Loucy (cell line): ENCODE measurements at regions not wholly inside any gene's neighbourhood (a gene's known extent, or its start where the extent isn't known, plus 50 kb on each side); places are given as distances from the start of the nearest gene placed in this dataset.

Experiments
- H2AFZ ChIP-seq: fragments of 200-600 bp; sonication (generic); 2 replicates; pipeline ENCODE4 v1.6.0; 2016; ENCODE audit warnings: antibody characterized with exemption, mild to moderate bottlenecking, low read length, moderate library complexity
- H3F3A ChIP-seq: fragments of 200-600 bp; 2 replicates; pipeline ENCODE4 v1.6.0; 2016; ENCODE audit warnings: antibody characterized with exemption, low read depth, mild to moderate bottlenecking
- H3K27me3 ChIP-seq: fragments of 200-600 bp; sonication (generic); 2 replicates; pipeline ENCODE4 v1.6.1; 2014; ENCODE audit warnings: low read length, mild to moderate bottlenecking; ENCODE audit not compliant: insufficient read depth, poor library complexity, severe bottlenecking
- H3K36me3 ChIP-seq: fragments of 200-600 bp; sonication (generic); 2 replicates; pipeline ENCODE4 v1.6.1; 2016; ENCODE audit warnings: low read length; ENCODE audit not compliant: insufficient read depth
- H3K4me1 ChIP-seq: fragments of 200-600 bp; sonication (generic); 2 replicates; pipeline ENCODE4 v1.5.1; 2014; ENCODE audit warnings: low read length, mild to moderate bottlenecking; ENCODE audit not compliant: insufficient read depth, poor library complexity, severe bottlenecking
- H3K4me2 ChIP-seq: fragments of 200-600 bp; sonication (generic); 2 replicates; pipeline ENCODE4 v1.6.0; 2014; ENCODE audit warnings: antibody characterized with exemption, low read length, low read depth, mild to moderate bottlenecking; ENCODE audit not compliant: poor library complexity, severe bottlenecking
- H3K4me3 ChIP-seq: fragments of 200-600 bp; sonication (generic); 2 replicates; pipeline ENCODE4 v1.5.1; 2014; ENCODE audit warnings: low read length, mild to moderate bottlenecking, mixed read lengths; ENCODE audit not compliant: poor library complexity, severe bottlenecking
- H3K79me2 ChIP-seq: fragments of 200-600 bp; sonication (generic); 2 replicates; pipeline ENCODE4 v1.6.1; 2014; ENCODE audit warnings: low read length; ENCODE audit not compliant: insufficient read depth
- H3K9ac ChIP-seq: fragments of 200-600 bp; sonication (generic); 2 replicates; pipeline ENCODE4 v1.6.0; 2014; ENCODE audit warnings: mild to moderate bottlenecking, low read depth, low read length, moderate library complexity; ENCODE audit not compliant: poor library complexity, severe bottlenecking
- H3K9me2 ChIP-seq: fragments of 200-600 bp; sonication (generic); replicated peaks from 2 replicates; pipeline ENCODE4 v1.6.1; 2016; ENCODE audit warnings: low read depth, low read length, mixed read lengths
- H3K9me3 ChIP-seq: fragments of 200-600 bp; sonication (generic); 2 replicates; pipeline ENCODE4 v1.6.1; 2014; ENCODE audit warnings: mild to moderate bottlenecking, antibody characterized with exemption, low read length, low read depth; ENCODE audit not compliant: insufficient read depth
- H4K20me1 ChIP-seq: fragments of 200-600 bp; sonication (generic); 2 replicates; pipeline ENCODE4 v1.6.0; 2014; ENCODE audit warnings: antibody characterized with exemption, low read length, mild to moderate bottlenecking; ENCODE audit not compliant: insufficient read depth, poor library complexity, severe bottlenecking
- EZH2phosphoT487 ChIP-seq: fragments of 200-600 bp; IDR thresholded peaks from 2 replicates; pipeline ENCODE4 v1.6.1; 2018; ENCODE audit warnings: antibody characterized with exemption, mild to moderate bottlenecking, moderate library complexity, borderline replicate concordance
- TF ChIP-seq, protein P1 (sequence below): fragments of 200-600 bp; sonication (generic); conservative IDR thresholded peaks from 2 replicates; pipeline ENCODE4 v1.5.1; 2014; ENCODE audit warnings: mild to moderate bottlenecking, antibody characterized with exemption, low read length

DNA sequence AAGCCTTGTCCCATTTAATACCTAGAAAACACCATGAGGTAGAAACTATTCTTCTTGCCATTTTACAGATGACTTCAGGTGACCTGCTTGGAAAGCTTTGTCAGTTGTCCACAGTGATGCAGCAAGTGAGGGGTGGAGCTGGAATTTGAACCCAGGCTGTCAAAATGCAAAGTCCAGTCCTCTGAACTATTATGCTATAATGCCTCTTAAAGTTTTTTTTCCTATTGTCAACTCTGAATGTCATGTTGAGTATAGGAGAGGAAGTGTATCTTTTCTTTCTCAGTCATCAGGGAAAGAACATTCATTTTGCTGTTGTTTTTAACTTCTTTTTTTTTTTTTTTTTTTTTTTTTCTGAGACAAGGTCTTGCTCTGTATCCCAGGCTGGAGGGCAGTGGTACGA lies 525.6 kb downstream of the XYLT1 start:
- H2AFZ ChIP-seq = no peak overlapping the region
- H3K79me2 ChIP-seq = no peaks in the 10 kb centered on the region
- no peak overlapping the region for H3K4me3 ChIP-seq
- no peaks in the 10 kb centered on the region for H3K4me1 ChIP-seq
- TF ChIP-seq, protein P1, sequence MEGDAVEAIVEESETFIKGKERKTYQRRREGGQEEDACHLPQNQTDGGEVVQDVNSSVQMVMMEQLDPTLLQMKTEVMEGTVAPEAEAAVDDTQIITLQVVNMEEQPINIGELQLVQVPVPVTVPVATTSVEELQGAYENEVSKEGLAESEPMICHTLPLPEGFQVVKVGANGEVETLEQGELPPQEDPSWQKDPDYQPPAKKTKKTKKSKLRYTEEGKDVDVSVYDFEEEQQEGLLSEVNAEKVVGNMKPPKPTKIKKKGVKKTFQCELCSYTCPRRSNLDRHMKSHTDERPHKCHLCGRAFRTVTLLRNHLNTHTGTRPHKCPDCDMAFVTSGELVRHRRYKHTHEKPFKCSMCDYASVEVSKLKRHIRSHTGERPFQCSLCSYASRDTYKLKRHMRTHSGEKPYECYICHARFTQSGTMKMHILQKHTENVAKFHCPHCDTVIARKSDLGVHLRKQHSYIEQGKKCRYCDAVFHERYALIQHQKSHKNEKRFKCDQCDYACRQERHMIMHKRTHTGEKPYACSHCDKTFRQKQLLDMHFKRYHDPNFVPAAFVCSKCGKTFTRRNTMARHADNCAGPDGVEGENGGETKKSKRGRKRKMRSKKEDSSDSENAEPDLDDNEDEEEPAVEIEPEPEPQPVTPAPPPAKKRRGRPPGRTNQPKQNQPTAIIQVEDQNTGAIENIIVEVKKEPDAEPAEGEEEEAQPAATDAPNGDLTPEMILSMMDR = no peak
- no peak for TF ChIP-seq EZH2phosphoT487
- no peaks in the 10 kb centered on the region for H3F3A ChIP-seq
- H3K9ac ChIP-seq = no peak overlapping the region
- no peaks in the 10 kb centered on the region for H3K27me3 ChIP-seq
- H3K9me2 ChIP-seq = no peaks in the 10 kb centered on the region
- H3K4me2 ChIP-seq = no peak overlapping the region
- no peaks in the 10 kb centered on the region for H3K36me3 ChIP-seq
- H3K9me3 ChIP-seq = no peaks in the 10 kb centered on the region
- H4K20me1 ChIP-seq = no peaks in the 10 kb centered on the region

DNA sequence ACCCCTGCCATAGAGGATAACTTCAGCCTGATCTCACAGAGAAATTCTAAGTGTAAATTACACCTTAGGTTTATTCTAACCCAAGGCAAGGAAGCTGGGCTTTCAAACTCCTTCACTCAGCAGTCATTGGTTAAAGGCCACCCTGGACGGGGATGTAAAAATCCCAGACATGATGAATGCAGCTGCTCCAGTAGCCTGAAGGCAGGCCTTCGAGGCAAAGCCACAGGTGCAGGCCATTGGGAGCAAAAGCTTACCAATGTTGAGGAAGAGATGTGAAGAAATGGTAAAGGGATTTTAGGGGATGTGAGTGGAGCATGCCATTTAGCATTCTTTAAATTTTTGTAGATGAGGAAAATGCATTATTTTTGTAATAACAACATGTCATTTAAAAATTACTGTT lies 514.4 kb downstream of the XYLT1 start:
- H3K79me2 ChIP-seq = no peaks in the 10 kb centered on the region
- H3K9me2 ChIP-seq = no peaks in the 10 kb centered on the region
- H3K9me3 ChIP-seq = no peaks in the 10 kb centered on the region; the same call in 1 of the 2 replicates
- H3K4me3 ChIP-seq = no peak overlapping the region
- H2AFZ ChIP-seq = no peak overlapping the region
- H4K20me1 ChIP-seq = no peaks in the 10 kb centered on the region
- TF ChIP-seq, protein P1 = no peak
- H3F3A ChIP-seq = no peaks in the 10 kb centered on the region
- H3K4me1 ChIP-seq = no peaks in the 10 kb centered on the region
- H3K27me3 ChIP-seq = no peaks in the 10 kb centered on the region
- H3K9ac ChIP-seq = no peak overlapping the region
- no peak overlapping the region for H3K4me2 ChIP-seq
- H3K36me3 ChIP-seq = no peaks in the 10 kb centered on the region

DNA sequence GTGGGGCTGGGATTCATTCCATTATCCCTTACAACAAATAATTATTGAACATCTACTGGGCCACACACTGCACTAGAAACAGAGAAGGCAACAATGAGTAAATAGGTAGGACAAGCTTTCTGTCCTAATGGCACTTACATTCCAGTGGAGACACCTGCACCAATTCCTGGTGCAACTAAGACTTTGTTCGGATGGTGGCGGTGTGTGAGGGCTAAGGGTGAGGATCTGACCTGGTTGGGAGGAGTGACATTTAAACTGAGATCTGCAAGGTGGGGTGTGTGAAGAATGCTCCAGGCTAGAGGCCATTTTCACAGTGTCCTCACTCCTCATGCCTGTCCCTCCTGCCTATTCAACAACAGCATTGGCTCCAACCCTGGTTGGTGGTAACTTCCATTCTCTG lies 510.0 kb downstream of the XYLT1 start:
- no peak for TF ChIP-seq EZH2phosphoT487
- TF ChIP-seq, protein P1 = no peak
- no peaks in the 10 kb centered on the region for H3K36me3 ChIP-seq
- H3K4me2 ChIP-seq = no peak overlapping the region
- H3K79me2 ChIP-seq = no peaks in the 10 kb centered on the region
- no peaks in the 10 kb centered on the region for H3K9me2 ChIP-seq
- no peak overlapping the region for H3K4me3 ChIP-seq
- no peak overlapping the region for H3K9ac ChIP-seq
- H3K4me1 ChIP-seq = no peaks in the 10 kb centered on the region
- H3K9me3 ChIP-seq = no peaks in the 10 kb centered on the region
- H3F3A ChIP-seq = no peaks in the 10 kb centered on the region
- H3K27me3 ChIP-seq = no peaks in the 10 kb centered on the region
- no peak overlapping the region for H2AFZ ChIP-seq
- no peaks in the 10 kb centered on the region for H4K20me1 ChIP-seq
